GM19193 (cell line): ENCODE measurements at regions not wholly inside any gene's neighbourhood (a gene's known extent, or its start where the extent isn't known, plus 50 kb on each side); places are given as distances from the start of the nearest gene placed in this dataset.

ENCODE experiments used
- POLR2A ChIP-seq: IDR thresholded peaks from 4 replicates; pipeline ENCODE4 v1.6.1; 2011; ENCODE audit not compliant: insufficient read depth, insufficient read length; ENCODE audit errors: extremely low read depth

DNA sequence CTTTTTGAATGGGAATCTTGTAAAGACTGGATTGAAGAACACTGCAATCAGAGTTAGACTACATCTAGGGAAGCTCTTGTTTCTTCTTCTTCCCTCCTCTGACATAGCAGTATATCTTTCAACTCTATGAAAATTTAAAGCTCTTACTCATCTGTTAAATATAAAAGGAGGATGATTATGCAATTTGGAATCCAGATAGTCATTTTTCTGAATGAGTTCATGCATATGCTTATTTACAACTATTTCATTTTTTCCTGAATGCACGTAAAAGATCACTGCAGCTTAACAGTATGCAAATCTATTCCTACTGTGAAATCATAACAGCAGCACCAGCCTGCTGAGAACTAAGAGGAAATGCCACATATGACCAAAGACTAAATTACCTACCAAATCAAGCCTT lies 133.5 kb upstream of the TMCC3 start:
- no peak for TF ChIP-seq POLR2A

DNA sequence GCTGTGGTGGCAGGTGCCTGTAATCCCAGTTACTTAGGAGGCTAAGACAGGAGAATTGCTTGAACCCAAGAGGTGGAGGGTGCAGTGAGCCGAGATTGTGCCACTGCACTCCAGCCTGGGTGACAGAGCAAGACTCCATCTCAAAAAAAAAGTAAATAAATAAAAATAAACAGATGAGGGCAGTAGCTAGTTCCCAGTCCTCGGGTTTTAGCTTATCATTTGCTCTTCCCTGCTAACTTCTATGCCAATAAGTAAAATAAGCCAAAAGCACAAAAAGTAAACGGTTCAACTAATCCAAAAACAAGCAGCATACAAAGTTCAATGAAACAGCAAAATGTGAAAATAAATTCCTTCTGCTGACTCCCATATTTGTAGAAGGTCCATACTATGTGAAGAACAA lies 133.0 kb upstream of the TMCC3 start:
- no peak for TF ChIP-seq POLR2A

DNA sequence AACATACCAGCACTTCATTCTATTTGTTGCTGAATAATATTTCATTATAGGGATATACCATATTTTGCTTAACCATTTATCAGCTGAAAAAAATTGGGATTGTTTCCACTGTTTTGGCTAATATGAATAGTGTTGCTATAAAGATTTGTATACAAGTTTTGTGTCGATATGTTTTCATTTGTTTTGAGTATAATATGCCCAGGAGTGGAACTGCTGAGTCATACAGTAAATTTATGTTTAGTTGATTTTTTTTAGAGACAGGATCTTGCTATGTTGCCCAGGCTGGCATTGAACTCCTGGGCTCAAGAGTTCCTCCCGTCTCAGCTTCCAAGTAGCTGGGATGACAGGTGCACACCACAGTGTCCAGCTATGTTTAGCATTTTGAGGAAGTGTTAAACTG lies 131.5 kb upstream of the TMCC3 start:
- no peak for TF ChIP-seq POLR2A

DNA sequence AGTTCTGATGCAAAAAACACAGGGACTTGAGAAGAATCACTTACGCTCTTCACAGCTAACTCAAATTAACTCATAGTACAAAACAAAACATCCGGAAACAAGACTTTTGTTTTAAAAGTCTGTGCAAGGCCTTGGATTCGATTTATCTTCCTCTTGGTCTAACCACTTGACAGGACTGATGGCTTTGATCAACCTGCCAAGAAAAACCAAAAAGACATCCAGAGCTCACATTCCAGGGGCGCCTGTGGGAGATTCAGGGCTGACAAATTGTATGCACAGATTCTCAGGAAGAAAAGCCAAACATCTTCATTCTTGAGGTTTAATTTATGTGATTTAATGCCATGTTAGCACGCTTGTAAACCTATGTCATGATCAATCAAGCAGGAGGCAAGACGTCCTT lies 129.1 kb upstream of the TMCC3 start:
- no peak for TF ChIP-seq POLR2A

DNA sequence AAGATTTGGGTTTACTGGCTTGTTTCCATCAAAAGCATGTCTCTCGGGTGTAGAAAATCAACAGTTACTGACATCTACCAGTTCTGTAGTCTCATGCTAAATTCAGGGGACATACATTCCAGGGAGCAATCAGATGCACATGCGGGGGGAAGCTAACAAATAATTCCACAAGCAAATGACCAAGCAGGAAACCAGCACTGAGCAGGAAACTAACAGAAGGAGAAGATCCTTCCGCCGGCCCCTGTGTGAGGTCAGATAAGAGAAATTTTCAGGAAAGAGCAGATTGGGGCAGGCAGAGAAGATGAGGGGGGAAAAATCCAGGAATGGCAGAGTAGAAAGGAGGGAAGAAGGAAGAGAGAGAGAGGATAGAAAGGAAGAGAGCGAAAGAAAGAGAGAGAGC lies 127.6 kb upstream of the TMCC3 start:
- no peak for TF ChIP-seq POLR2A

DNA sequence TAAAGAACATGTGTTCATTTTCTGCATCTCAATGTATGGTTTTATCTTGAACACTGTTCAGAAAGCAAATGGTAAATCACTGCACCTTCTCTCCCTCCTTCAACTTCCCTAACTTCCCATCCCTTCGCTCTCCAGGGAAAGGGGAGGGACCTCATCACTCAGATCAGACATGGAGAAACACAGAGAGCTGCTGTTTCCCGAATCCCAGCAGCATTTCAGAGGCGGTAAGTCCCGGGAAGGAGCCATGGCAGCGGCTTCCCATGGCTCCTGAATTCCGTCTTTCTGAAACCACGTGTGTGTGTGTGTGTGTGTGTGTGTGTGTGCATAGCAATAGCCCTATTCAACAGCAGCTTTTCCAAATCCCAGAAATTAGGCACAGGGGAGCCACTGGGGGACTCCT lies 125.4 kb upstream of the TMCC3 start:
- TF ChIP-seq POLR2A, result no peak

DNA sequence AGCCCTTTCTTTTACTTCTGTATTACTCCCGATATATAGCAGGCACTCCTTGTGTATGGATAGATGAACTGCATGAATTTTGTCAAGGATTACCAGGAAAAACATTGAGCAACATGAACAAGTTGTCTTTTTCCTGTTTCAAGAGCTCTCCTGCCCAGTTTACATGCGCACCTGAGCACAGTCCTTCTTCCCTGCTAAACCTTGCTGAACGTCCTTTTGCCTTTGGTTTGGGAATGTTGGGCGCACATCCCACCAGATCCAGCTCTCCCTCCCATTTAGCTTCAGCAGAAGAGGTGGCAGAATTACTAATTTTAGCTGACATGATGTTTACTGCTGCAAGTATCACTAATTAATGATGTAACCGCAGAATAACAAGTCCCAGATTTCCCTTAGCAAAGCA lies 121.4 kb upstream of the TMCC3 start:
- no peak for TF ChIP-seq POLR2A

DNA sequence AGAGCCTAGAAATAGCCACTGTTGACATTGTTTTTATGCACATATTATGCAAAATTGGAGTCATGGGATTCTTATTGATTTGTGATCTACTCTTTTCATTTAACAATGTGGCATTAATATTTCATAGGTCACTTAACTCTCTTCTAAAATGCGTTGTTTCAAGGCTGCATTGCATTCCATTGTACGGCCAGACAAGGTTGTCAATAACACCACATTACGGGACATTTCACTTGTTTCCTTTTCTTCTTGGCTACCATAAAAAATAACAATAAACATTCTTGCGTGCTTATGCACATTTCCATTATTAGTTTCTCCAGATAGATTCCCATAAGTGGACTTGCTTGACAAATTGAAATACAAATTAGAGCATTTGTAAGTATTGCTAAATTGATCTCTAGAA lies 120.8 kb upstream of the TMCC3 start:
- TF ChIP-seq POLR2A, result no peak

DNA sequence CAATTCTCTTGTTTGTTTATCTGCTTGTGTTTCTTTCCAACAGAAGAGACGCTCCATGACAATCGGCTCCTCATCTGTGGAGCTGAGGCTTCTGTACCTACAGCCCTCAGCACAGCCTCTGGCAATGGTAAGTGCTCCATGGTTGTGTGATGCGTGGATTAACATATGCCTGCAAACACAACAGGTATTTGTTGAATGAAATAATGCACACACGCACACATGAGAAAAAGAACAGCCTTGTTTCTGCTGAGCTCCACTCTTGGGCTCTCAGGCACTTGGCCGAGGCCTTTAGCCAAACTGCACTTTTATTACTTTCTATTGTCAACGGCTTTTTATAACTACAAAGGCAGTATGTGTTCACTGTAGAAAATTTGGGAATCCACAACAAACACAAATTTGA lies 120.4 kb upstream of the TMCC3 start:
- no peak for TF ChIP-seq POLR2A

DNA sequence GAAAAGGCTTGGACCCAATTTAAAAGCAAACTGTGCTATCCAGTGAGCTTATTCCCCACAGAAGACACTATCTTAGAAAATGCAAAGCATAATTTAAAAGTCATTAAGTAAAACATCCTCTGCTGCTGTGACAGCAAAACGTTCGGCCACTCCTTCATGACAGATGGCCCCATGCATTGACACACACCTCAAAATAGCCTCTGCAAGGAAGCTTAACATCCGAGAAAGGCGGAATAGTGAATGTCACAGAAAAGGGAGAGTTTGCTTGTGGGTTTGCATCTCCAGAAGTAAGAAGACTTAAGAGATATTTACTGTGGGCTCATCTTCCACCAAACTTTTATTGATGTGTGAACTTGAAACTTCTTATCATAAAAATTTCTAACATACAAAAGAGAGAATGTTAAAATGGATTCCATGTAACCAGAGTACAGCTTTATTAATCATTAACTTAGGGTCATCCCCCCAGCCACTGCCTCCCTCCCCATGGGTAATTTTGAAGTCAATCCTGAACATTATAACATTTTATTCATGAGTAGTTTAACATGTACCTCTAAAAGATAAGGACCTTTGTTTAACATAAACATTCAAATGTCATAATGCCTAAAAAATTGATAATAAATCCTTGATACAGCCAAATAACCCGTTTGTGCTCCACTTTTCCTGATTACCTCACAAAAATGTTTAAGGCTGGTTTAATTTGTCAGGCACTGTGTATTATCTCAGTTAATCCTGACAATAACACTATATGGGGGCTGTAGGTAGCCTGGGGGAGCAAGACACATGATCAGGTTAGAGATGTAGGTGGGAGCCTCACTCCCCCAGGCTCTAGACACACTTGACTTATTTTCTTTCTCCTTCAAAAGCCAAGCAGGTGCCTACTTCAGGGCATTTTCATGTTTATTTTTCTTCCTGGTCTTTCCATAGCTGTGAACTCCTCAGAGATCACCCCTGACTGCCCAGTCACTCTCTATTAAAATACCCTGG lies 119.7 kb upstream of the TMCC3 start:
- no peak for TF ChIP-seq POLR2A

DNA sequence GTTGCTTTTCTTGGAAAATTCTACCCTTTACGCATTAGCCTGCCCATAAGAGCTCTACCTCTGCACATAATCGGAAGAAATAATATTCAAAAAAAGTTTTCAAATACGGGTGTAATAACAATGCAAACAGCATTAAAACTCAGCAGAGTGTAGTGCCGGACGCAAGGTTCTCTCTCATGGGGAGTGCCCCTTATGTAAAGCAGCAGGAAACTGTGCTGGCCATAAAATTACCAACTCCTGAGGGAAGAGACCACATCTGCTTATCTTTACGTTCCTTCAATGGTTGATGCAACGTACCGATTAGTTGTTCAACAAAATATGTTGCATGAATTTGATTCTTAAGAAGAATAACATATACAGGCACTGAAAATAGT lies 118.7 kb upstream of the TMCC3 start:
- TF ChIP-seq POLR2A, result no peak

DNA sequence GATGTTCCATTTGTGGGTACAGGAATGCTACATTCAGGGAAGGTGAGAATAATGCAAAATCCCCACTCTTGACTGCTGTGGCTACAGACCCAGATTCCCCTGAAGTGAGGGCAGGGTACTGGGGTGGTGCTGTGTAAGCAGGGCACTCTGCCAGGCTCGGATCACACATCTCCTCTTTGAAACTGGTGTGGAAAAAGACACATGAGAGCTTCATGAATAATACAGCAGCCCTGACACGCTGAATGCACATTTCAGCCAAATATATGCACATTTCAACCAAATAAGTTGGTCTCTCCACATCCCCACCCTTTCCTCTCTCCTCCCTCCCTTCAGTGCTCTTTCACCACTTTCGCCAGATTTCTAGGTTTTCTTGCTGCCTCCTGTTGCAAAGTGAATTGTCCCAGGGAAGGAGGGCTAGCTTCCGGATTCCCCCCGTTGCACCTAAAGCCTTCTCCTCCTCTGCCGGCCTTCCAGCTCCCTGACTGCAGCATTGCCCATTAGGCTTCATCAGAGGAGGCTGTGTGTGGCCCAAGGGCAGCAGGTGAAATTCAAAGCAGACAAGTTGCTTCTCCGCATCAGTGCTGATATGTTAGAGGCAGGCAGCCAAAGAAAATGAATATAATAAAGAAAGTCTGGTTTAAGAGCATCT lies 118.2 kb upstream of the TMCC3 start:
- peak; percentile 47 for TF ChIP-seq POLR2A

DNA sequence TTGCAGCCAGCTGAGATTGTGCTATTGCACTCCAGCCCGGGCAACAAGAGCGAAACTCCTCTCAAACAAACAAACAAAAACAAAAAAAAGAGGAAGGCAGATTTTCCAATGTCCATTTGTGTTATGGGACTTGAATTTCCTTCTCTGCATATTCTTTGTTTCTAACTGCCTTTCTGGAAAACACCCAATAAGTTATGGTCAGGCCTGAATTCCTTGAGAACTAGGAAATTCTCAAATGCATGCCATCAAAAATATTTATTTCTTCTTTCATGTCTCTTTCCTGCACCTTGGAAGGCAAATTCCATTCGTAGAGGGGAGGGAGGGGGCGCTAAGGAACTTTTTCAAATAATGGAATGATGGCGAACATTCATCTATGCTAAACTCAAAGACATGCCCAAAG lies 117.6 kb upstream of the TMCC3 start:
- no peak for TF ChIP-seq POLR2A

DNA sequence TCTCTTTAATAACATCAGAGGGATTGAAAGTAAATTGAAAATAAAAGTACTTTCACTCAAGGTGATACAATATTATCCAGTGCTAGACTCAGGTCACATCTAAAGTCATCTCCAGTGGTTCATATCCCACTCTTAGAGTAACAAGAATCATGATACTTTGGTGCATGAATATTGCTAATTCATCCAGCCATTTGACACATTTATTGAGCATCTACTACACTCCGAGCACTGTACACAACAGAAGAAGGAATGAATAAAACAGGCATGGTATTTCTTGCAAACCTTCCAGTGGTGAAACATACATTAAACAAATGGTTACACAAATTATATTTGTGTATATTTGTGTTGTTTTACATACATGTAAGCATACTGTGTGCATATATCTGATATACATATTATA lies 116.0 kb upstream of the TMCC3 start:
- no peak for TF ChIP-seq POLR2A

DNA sequence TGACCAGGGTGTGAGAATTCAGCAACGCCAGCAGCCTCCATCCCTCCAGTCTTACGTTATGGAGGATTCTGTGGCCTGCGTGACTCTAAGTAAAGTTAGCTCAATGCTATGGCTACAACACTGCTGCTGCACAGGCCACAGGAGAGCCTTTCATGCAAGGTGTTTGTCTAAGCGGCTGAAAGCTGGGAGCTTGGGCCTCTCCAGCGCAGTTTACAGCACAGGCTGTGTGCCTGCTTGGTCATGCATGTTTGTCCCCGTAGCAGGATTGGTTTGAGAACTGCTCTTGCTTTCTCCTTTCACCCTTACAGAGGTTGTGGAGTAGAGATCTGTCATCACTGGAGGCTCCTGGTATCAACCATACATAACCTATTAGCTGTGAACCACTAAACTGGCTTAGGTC lies 113.1 kb upstream of the TMCC3 start:
- peak; percentile 25 for TF ChIP-seq POLR2A

DNA sequence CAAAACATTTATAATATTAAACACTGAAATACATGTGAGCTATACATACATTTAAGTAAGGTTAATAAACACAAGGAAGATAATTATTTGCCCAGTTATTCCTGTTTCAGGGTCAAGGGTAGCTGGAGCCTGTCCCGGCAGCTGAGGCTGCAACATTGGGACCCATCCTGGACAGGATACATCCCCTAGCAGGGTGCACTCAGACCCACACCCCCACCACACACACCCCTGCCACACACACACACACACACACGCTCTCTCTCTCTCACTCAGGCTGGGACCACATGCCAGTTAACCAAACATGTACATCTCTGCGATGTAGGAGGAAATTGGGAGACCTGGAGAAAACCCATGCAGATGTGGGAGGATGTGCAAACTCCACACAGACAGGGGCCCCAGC lies 112.6 kb upstream of the TMCC3 start:
- TF ChIP-seq POLR2A, result no peak

DNA sequence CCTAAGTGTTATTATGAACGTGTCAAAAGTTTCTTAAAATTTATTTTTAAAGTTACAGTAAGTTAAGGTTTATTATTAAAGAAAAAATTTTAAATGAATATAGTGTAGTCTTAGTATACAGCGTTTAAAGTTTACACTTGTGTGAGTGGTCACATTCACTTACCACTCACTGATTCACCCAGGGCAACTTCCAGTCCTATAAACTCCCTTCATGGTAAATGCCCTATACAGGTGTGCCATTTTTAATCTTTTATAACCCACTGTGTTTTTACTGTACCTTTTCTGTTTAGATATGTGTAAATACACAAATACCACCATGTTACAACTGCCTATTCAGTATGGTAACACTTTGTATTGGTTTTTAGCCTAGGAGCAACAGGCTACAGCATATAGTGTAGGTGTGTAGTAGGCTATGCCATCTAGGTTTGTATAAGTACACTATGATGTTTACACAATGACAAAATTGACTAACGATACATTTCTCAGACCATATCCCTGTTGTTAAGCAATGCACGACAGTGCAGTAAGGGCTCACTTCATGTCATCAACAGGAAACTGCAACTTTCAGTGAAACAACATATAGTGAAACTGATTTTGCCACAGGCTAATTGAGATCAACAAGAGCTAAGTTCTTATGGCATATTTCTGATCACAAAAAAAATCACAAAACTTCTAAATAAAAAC lies 112.0 kb upstream of the TMCC3 start:
- no peak for TF ChIP-seq POLR2A

DNA sequence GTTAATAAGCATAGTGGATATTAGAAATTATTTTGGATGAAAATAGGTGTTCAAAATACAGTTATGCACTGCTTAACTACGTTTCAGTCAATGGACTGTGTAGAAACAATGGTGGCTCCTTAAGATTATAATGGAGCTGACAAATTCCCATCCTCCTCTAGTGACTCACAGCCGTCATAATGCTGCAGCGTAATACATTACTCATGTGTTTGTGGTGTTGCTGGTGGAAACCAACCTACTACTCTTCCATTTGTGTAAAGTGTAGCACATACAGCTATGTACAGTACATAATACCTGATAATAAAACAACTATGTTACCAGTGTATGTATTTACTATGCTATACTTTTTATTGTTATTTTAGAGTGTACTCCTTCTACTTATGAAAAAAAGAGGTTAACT lies 111.2 kb upstream of the TMCC3 start:
- TF ChIP-seq POLR2A, result no peak
